WTC11 (cell line): ENCODE measurements at regions not wholly inside any gene's neighbourhood (a gene's known extent, or its start where the extent isn't known, plus 50 kb on each side); places are given as distances from the start of the nearest gene placed in this dataset.

Experiments used
- NR1H2 ChIP-seq: sonication (generic); formaldehyde crosslinking; IDR thresholded peaks from 2 replicates; pipeline ENCODE4 v1.9.0; 2021; ENCODE audit warnings: mild to moderate bottlenecking, moderate library complexity, missing genetic modification reagents
- TF ChIP-seq, protein P1 (sequence below): sonication (generic); formaldehyde crosslinking; conservative IDR thresholded peaks from 2 replicates; pipeline ENCODE4 v1.8.1; 2022; ENCODE audit warnings: mild to moderate bottlenecking, missing genetic modification reagents
- TF ChIP-seq, protein P2 (sequence below): sonication (generic); formaldehyde crosslinking; IDR thresholded peaks from 2 replicates; pipeline ENCODE4 v1.8.0; 2023; ENCODE audit warnings: mild to moderate bottlenecking, missing genetic modification reagents
- TF ChIP-seq, protein P3 (sequence below): fragments of 200-600 bp; IDR thresholded peaks from 2 replicates; pipeline ENCODE4 v1.8.0; 2022; ENCODE audit warnings: antibody characterized with exemption

DNA sequence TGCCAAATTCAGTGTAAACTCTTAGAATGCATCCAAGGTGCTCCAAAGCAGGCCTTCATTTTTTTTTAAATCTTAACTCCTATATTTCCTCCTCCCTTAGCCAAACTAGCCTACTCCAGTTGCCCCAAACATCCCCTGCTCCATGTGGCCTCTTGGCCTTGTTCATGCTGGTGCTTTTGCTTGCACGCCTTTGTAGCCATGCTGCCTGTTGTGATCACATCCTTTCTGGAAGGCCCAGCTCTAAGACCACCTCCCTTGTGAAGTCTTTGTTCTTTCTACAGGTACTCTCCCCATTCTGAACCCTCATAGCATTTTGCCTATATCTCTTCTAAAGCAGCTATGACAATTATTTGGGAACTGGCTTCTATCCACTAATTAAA lies 375.3 kb upstream of the NFE2L3 start:
- TF ChIP-seq, protein P1, sequence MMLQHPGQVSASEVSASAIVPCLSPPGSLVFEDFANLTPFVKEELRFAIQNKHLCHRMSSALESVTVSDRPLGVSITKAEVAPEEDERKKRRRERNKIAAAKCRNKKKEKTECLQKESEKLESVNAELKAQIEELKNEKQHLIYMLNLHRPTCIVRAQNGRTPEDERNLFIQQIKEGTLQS (CRISPR knock-in tag): no peak
- TF ChIP-seq, protein P2, sequence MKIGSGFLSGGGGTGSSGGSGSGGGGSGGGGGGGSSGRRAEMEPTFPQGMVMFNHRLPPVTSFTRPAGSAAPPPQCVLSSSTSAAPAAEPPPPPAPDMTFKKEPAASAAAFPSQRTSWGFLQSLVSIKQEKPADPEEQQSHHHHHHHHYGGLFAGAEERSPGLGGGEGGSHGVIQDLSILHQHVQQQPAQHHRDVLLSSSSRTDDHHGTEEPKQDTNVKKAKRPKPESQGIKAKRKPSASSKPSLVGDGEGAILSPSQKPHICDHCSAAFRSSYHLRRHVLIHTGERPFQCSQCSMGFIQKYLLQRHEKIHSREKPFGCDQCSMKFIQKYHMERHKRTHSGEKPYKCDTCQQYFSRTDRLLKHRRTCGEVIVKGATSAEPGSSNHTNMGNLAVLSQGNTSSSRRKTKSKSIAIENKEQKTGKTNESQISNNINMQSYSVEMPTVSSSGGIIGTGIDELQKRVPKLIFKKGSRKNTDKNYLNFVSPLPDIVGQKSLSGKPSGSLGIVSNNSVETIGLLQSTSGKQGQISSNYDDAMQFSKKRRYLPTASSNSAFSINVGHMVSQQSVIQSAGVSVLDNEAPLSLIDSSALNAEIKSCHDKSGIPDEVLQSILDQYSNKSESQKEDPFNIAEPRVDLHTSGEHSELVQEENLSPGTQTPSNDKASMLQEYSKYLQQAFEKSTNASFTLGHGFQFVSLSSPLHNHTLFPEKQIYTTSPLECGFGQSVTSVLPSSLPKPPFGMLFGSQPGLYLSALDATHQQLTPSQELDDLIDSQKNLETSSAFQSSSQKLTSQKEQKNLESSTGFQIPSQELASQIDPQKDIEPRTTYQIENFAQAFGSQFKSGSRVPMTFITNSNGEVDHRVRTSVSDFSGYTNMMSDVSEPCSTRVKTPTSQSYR: no peak
- TF ChIP-seq, protein P3, sequence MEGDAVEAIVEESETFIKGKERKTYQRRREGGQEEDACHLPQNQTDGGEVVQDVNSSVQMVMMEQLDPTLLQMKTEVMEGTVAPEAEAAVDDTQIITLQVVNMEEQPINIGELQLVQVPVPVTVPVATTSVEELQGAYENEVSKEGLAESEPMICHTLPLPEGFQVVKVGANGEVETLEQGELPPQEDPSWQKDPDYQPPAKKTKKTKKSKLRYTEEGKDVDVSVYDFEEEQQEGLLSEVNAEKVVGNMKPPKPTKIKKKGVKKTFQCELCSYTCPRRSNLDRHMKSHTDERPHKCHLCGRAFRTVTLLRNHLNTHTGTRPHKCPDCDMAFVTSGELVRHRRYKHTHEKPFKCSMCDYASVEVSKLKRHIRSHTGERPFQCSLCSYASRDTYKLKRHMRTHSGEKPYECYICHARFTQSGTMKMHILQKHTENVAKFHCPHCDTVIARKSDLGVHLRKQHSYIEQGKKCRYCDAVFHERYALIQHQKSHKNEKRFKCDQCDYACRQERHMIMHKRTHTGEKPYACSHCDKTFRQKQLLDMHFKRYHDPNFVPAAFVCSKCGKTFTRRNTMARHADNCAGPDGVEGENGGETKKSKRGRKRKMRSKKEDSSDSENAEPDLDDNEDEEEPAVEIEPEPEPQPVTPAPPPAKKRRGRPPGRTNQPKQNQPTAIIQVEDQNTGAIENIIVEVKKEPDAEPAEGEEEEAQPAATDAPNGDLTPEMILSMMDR: no peak
- TF ChIP-seq NR1H2 (CRISPR knock-in tag): no peak
